ENCODE measurements at regions not wholly inside any gene's neighbourhood (a gene's known extent, or its start where the extent isn't known, plus 50 kb on each side); places are given as distances from the start of the nearest gene placed in this dataset.
"Not testable (repeated sequence)": the region's sequence is repeated elsewhere in the genome, so short reads cannot be mapped to it uniquely, and the experiment has no call there.

- peak in 1 of 2 donors; percentile 27 for DNase-seq (ENCODE audit: low read depth in 2 of 2)
Measured at GRCh38 chr20:29427201-29428060, 1830.0 kb upstream of the DEFB115 start.

GRCh38 chr20:29430531-29430930 is 1826.9 kb upstream of the DEFB115 start:
- DNase-seq (ENCODE audit: low read depth in 2 of 2) = no peak

DNA sequence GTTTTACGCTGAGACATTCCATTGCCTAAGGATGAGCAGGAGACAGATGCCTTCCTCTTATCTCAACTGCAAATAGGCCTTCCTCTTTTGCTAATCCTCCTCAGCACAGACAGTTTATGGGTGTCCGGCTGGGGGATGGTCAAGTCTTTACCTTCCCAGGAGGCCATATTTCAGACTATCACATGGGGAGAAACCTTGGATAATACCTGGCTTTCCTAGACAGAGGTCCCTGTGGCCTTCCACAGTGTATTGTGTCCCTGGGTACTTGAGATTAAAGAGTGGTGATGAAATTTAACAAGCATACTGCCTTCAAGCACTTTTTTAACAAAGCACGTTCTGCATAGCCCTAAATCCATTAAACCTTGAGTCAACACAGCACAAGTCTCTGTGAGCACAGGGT is 1816.7 kb upstream of the DEFB115 start:
- DNase-seq (ENCODE audit: low read depth in 2 of 2) = not testable (repeated sequence)

DNA sequence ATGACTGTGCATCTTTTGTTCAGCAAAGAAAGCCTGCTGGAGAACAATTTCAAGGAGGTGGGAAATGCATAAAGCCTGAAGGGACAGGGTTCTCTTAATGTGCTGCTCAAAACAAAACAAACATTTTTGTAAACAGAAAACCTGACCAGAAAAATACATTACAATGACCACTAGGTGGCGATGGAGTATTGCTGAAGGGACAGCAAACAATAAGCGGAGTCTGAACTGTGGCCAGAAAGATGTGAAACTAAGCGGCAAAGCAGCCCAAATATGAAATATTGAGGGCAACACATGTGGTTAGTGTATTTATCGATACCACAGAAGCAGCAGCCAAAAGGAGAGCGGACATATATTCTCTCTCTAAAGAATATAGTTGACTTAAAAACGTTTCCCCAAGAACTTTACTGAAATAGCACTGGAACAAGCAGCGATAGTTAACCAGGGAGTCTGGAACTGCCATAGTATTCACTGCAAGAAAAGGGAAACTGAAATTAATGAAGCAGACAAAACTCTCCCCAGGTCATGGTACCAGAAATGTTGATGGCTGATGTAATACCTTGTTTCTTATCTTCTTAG is 1814.2 kb upstream of the DEFB115 start:
- not testable (repeated sequence) for DNase-seq (ENCODE audit: low read depth in 2 of 2)

DNA sequence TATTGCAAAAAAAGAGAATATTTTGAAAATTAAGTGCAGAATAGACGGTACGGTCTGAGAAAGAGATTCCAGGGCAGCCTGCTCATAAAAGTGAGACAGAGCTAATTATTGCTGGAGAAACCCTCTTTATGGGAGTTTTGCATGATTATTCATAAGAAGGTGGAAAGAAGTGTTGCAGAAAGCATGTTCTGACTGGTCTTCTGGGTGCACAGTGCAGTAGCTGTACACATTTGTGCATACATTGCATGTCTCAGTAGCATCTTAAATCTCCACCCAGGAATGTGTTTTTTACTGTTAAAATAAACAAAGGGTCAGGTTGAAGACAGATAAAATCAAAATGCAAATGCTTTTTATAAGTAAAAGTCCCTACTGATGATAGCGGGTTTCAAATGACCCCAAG is 1813.6 kb upstream of the DEFB115 start:
- DNase-seq (ENCODE audit: low read depth in 2 of 2) = peak in 1 of 2 donors; percentile 11

DNA sequence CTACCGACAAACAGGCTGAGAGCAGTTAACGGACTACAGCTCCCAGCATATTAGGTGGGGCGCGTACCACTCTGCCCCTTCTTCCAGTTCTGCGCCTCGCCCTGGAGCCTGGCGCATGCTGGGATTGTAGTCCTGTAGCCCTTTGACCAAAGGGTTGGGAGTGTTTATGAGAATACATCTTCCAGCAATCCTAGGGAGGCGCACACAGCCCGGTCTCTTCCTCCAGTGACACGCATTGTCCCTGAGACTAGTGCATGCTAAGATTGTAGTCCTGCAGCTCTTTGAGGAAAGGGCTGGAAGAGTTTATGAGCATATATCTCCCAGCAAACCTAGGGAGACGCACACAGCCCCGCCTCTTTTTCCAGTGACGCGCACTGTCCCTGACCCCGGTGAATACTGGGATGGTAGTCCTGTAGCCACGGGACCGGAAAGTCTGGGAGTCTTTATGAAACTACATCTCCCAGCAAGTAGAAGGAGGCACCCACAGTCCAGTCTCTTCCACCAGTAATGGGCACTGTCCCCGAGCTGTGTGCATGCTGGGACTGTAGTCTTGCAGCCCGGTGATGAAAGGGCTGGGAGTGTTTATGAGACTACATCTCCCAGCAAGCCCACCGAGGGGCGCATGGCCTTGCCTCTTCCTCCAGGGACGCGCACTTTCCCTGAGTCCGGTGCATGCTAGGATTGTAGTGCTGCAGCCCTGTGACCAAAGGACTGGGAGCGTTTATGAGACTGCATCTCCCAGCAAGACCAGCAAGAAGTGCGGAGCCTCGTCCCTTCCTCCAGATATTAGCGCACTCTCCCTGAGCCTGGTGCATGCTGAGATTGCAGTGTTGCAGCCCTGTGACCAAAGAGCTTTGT is 1812.2 kb upstream of the DEFB115 start:
- DNase-seq (ENCODE audit: low read depth in 2 of 2) = peak in 1 of 2 donors; percentile 10

GRCh38 chr20:29447517-29448484 is 1809.7 kb upstream of the DEFB115 start:
- DNase-seq (ENCODE audit: low read depth in 2 of 2) = not testable (repeated sequence)

DNA sequence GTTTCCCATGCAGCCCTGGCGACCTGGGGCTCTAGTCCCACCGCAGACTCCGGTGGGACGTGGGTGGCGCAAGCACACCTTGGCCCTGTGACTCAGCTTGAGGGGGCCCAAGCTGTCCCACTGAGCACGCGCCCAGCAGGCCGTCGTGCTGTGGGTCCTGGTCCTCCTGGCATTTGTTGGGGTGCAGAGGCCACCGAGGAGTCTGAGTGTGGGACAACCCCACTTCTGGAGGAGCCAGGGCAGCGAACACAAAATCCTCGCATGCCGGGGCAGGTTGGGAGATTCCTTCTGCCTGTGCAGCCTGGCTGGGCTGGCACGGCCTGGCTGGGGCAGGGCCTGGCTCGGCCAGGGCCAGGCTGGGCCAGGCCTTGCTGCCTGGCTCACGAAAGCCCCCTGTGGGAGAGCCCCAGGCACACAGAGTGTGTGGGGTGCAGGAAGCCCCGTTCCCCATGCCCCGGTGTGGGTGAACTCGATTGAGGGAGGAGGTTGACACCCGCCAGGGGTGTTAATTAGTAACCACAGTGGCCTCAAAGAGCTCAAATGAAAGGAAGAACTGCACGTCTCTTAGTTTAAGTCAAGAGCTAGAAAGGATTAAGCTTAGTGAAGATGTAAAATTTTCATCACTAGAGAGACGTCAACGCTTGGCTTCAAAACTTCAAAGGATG is 1808.5 kb upstream of the DEFB115 start:
- no peak for DNase-seq (ENCODE audit: low read depth in 2 of 2)

DNA sequence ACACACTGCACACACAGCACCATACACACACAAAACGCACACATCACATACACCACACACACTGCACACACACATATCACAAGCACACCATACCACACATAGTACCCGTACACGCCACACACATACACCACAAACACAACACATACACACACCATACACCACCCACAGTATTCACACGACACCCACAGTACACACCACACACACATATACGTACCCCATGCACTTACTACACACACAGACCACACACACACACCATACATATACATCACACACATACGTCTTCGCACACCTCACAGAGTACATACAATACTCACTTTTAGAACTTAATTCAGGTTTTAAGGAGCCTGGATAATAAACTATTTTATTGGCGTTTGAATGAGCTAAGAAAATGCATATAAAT is 1805.3 kb upstream of the DEFB115 start:
- DNase-seq (ENCODE audit: low read depth in 2 of 2) = no peak

DNA sequence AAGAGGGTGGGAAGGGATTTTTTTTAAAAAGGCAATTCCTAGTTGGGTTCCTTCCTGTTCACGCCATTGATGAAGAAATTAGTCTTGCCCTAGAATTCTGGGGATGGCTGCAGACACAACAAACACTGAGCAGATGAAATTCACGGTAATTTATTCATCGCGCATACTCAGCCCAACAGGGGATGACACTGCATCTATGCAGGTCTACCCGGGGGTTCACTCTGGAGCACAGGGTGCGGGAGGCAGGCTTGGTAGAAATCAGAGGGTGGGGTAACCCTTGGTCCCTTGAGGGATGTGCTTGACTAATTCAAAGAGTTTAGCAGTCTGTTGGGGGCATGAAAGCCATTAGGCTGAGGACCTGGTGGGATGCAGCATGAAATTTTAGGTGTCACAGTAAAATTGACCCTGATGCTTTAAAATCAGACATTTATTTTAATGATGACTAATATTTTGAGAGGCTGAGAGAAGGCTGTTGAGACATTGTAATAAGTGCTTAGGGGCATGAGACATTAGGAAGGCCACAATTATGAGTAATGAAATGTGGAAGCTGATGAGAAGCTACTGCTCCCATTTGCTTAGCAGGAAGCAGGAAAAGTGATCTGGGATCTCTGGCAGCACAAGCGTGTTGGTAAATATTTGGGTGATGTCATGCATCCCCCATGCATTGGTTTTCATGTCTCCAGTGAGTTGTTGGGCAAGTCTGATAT is 1800.3 kb upstream of the DEFB115 start:
- not testable (repeated sequence) for DNase-seq (ENCODE audit: low read depth in 2 of 2)

GRCh38 chr20:29472606-29473005 is 1784.9 kb upstream of the DEFB115 start:
- DNase-seq (ENCODE audit: low read depth in 2 of 2) = no peak

DNA sequence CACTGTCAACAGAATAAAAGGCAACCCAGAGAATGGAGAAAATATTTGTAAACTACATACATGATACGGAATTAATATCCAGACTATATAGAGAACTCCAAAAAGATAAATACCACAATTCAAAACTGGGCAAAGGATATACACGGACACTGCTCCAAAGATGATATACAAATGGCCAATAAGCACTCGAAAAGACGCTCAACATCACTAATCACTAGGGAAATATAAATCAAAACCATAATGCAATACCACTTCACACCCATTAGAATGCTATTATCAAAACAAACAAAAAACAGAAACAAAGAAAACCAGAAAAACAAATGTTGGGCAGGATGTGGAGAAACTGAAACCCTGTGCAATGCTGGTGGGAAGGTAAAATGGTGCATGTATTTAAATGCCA is 1764.6 kb upstream of the DEFB115 start:
- not testable (repeated sequence) for DNase-seq (ENCODE audit: low read depth in 2 of 2)

DNA sequence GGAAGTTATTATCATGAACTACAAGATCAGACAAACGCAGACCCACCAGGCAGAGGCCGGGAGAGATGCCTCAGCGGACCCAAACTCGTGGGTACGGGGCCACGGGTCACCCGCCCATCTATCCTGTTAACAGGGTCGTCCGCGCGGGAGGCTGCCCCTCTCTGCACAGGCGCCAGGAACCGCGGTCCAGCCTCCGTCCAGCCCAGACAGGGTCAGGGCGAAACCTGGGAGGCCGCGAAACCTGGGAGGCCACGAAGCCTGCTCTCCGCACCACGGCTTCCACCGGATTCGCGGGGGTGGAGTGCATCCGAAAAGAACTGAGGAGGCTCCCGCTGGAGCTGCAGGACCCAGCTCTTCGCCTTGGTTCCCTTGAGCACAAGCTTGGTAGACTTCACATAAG is 1760.7 kb upstream of the DEFB115 start:
- not testable (repeated sequence) for DNase-seq (ENCODE audit: low read depth in 2 of 2)

DNA sequence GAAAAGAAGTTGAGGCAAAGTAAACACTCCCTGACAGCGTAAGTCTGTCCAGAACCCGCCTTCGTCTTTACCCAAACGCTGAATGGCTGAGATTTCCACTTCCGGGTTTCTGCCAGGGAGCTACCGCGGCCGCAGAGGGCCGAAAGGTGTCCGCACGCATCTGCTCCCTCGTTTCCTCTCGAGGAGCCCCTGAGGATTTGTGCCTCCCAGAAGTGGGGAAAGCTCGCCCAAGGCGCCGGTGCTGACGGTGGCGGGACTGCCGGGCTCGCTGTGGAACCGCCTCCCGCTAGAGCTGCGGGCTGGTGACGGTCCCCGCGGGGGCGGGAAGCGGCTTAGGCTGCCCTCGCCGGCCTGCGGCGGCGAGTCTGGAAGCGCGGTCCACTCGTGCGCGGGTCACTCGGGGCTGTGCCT is 1760.2 kb upstream of the DEFB115 start:
- DNase-seq (ENCODE audit: low read depth in 2 of 2) = peak in 1 of 2 donors; percentile 12

DNA sequence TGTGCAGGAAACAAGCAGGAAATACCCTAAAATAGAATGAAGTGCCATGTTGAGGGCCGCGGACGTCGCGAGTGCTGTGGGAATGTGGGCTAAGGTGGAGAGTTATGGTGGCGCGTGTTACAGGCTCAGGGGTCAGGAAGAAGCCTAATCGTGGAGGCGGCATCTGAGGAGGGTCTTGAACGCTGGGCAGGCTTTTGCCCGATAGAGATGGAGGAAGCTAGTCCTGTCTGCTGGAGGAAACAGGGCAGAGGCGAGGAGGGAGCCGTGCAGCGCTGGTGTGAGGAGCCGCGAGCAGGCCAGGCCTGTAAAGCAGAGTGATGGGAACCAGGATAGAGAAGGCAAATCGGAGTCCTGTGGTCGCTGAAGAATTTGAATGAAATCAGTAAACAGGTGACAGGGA is 1759.8 kb upstream of the DEFB115 start:
- not testable (repeated sequence) for DNase-seq (ENCODE audit: low read depth in 2 of 2)

GRCh38 chr20:29500738-29501137 is 1756.7 kb upstream of the DEFB115 start:
- not testable (repeated sequence) for DNase-seq (ENCODE audit: low read depth in 2 of 2)

DNA sequence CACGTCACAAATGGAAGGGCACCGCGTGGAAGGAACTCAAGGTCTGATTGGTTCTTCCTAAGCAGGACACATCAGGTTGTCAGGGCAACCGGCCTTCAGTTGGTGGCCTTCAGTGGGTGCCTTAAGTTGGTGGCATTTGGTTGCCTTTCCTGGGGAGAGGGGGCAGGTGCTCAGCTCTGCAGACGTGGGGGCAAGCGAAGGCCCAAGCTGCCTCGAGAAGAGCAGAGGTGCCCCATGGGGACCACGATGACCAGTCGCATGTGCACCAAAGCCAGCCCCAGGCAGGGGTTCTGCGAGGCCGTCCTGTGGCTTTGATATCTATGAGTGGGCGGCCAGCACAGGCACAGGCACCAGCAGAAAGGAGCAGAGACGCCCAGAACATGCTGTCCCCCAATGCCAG is 1742.8 kb upstream of the DEFB115 start:
- not testable (repeated sequence) for DNase-seq (ENCODE audit: low read depth in 2 of 2)

GRCh38 chr20:29516847-29517246 is 1740.6 kb upstream of the DEFB115 start:
- DNase-seq (ENCODE audit: low read depth in 2 of 2) = not testable (repeated sequence)

- DNase-seq (ENCODE audit: low read depth in 2 of 2) = not testable (repeated sequence)
Measured at GRCh38 chr20:29519610-29520241, 1737.7 kb upstream of the DEFB115 start.

All from stimulated activated CD4-positive, alpha-beta T cell treated with anti-CD3 and anti-CD28 coated beads, Interleukin-4, amount 100 ng/mL, for 48 hours (primary cell).